ENCODE measurements at regions not wholly inside any gene's neighbourhood (a gene's known extent, or its start where the extent isn't known, plus 50 kb on each side); places are given as distances from the start of the nearest gene placed in this dataset.

- no peaks in the 10 kb centered on the region for H3K27me3 ChIP-seq
- intact Hi-C loops (cut with DNase I): no loop called here
Measured at GRCh38 chr2:144671695-144672455, 152.0 kb upstream of the ZEB2 start.

GRCh38 chr2:144670738-144671137 is 150.8 kb upstream of the ZEB2 start:
- Histone ChIP-seq H3K27me3 (no peaks in the 10 kb centered on the region), H3K4me3 (no peak overlapping the region), H3K9me3 (no peaks in the 10 kb centered on the region), H3K4me1 (no peaks in the 10 kb centered on the region), H3K36me3 (no peaks in the 10 kb centered on the region), H3K27ac (no peak overlapping the region)
- no peak for DNase-seq
- TF ChIP-seq POLR2AphosphoS5 (IDR thresholded peaks at IDR 0.05) (no peak), CTCF (IDR thresholded peaks at IDR 0.05) (no peak), EP300 (IDR thresholded peaks at IDR 0.05) (no peak)
- intact Hi-C loops (cut with DNase I): no loop called here
- 89 to 96% methylated on average over 1 of the region's 1 CpG for WGBS, 2 donors

More at GRCh38 chr2:144671695-144672455, 152.0 kb upstream of the ZEB2 start:
- H3K4me3 ChIP-seq: no peak overlapping the region
- no peaks in the 10 kb centered on the region for H3K4me1 ChIP-seq
- WGBS, 2 donors: 83 to 85% methylated on average over 4 of the region's 4 CpGs
- H3K36me3 ChIP-seq: no peaks in the 10 kb centered on the region
- H3K9me3 ChIP-seq: no peaks in the 10 kb centered on the region
- H3K27ac ChIP-seq: peak overlapping the region in 1 of 4 donors; percentile 34
- TF ChIP-seq POLR2AphosphoS5 (IDR thresholded peaks at IDR 0.05): no peak
- no peak for TF ChIP-seq EP300 (IDR thresholded peaks at IDR 0.05)
- TF ChIP-seq CTCF (IDR thresholded peaks at IDR 0.05): no peak
- TF ChIP-seq POLR2A (IDR thresholded peaks at IDR 0.05): no peak
- no peak for DNase-seq

- H3K9me3 ChIP-seq: no peaks in the 10 kb centered on the region
- H3K27me3 ChIP-seq: no peaks in the 10 kb centered on the region
- intact Hi-C loops (cut with DNase I): no loop called here
- no peak overlapping the region for H3K4me3 ChIP-seq
- no peak overlapping the region for H3K27ac ChIP-seq
- WGBS, 2 donors: 72 to 84% methylated on average over 2 of the region's 2 CpGs
- H3K4me1 ChIP-seq: no peaks in the 10 kb centered on the region
- no peak for TF ChIP-seq POLR2AphosphoS5 (IDR thresholded peaks at IDR 0.05)
- no peak for DNase-seq
- H3K36me3 ChIP-seq: no peaks in the 10 kb centered on the region
Measured at GRCh38 chr2:144670080-144670479, 150.2 kb upstream of the ZEB2 start.

- 82 to 84% methylated on average over 7 of the region's 7 CpGs for WGBS, 2 donors
- Histone ChIP-seq H3K4me3 (no peak overlapping the region), H3K36me3 (no peaks in the 10 kb centered on the region), H3K27me3 (no peaks in the 10 kb centered on the region), H3K27ac (no peak overlapping the region), H3K4me1 (no peaks in the 10 kb centered on the region), H3K9me3 (no peaks in the 10 kb centered on the region)
- no peak for TF ChIP-seq POLR2A (IDR thresholded peaks at IDR 0.05)
- intact Hi-C loops (cut with DNase I): no loop called here
- no peak for DNase-seq
Measured at GRCh38 chr2:144669196-144669987, 149.5 kb upstream of the ZEB2 start.

- 19 to 47% methylated on average over 1 of the region's 1 CpG for WGBS, 2 donors
- no peak for DNase-seq
- intact Hi-C loops (cut with DNase I): no loop called here
Measured at GRCh38 chr2:144668493-144669110, 148.7 kb upstream of the ZEB2 start.

More at GRCh38 chr2:144668493-144669110, 148.7 kb upstream of the ZEB2 start:
- TF ChIP-seq EP300 (IDR thresholded peaks at IDR 0.05): no peak
- no peak for TF ChIP-seq CTCF (IDR thresholded peaks at IDR 0.05)
- no peak for TF ChIP-seq POLR2AphosphoS5 (IDR thresholded peaks at IDR 0.05)
- TF ChIP-seq POLR2A (IDR thresholded peaks at IDR 0.05): no peak
- Histone ChIP-seq H3K27ac (no peak overlapping the region), H3K36me3 (no peaks in the 10 kb centered on the region), H3K9me3 (no peaks in the 10 kb centered on the region), H3K4me1 (no peaks in the 10 kb centered on the region), H3K27me3 (no peaks in the 10 kb centered on the region), H3K4me3 (no peak overlapping the region)

Data from sigmoid colon (tissue), 6 donors.